Esophagus squamous epithelium (tissue), 4 donors: ENCODE measurements at regions not wholly inside any gene's neighbourhood (a gene's known extent, or its start where the extent isn't known, plus 50 kb on each side); places are given as distances from the start of the nearest gene placed in this dataset.

Source experiments
- POLR2A ChIP-seq, 4 donors: fragments of 450-650 bp; IDR thresholded peaks; one replicate each; pipeline ENCODE4 v1.6.1; 2017; ENCODE audit warnings: antibody characterized with exemption in 4 of 4, mild to moderate bottlenecking in 4 of 4, moderate library complexity in 3 of 4
- TF ChIP-seq, protein P1 (sequence below), 6 experiments: fragments of 450-650 bp in 4 of 6; fragments of 200-600 bp in 2 of 6; sonication (generic) in 2 of 6; IDR thresholded peaks; one replicate each; pipeline ENCODE4 v1.5.1; 2016 to 2019; ENCODE audit warnings: antibody characterized with exemption in 6 of 6, mild to moderate bottlenecking in 4 of 6, moderate library complexity in 4 of 6

DNA sequence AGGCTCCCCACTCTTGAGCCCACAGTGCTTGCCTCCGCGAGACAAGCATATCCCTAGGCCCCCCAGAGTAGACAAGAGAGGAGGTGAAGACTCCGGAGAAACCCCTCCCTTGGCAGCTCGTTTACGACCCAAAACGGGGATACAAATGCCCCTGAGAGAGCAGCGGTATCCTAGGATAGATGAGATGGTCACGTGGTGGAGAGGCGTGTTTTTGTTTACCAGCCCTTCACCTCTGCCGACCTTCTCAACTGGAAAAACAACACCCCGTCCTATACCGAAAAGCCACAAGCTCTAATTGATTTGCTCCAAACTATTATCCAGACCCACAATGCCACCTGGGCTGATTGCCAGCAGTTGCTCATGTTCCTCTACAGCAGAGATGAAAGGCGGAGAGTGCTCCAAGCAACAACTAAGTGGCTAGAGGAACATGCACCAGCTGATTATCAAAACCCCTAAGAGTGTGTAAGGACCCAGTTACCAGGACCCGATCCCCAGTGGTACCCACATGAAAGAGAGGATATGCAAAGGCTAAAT is 99.5 kb upstream of the OSBPL11 start:
- TF ChIP-seq, protein P1, sequence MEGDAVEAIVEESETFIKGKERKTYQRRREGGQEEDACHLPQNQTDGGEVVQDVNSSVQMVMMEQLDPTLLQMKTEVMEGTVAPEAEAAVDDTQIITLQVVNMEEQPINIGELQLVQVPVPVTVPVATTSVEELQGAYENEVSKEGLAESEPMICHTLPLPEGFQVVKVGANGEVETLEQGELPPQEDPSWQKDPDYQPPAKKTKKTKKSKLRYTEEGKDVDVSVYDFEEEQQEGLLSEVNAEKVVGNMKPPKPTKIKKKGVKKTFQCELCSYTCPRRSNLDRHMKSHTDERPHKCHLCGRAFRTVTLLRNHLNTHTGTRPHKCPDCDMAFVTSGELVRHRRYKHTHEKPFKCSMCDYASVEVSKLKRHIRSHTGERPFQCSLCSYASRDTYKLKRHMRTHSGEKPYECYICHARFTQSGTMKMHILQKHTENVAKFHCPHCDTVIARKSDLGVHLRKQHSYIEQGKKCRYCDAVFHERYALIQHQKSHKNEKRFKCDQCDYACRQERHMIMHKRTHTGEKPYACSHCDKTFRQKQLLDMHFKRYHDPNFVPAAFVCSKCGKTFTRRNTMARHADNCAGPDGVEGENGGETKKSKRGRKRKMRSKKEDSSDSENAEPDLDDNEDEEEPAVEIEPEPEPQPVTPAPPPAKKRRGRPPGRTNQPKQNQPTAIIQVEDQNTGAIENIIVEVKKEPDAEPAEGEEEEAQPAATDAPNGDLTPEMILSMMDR (IDR thresholded peaks at IDR 0.05), result no peak
- no peak for TF ChIP-seq POLR2A (IDR thresholded peaks at IDR 0.05)
